WTC11 (cell line): ENCODE measurements at regions not wholly inside any gene's neighbourhood (a gene's known extent, or its start where the extent isn't known, plus 50 kb on each side); places are given as distances from the start of the nearest gene placed in this dataset.

ENCODE experiments used
- ATAC-seq: fragments of 200-7000 bp; cut with Tn5 transposase; 2 replicates; pipeline ENCODE4 v1.10.0; 2021; ENCODE audit warnings: mild to moderate bottlenecking, moderate library complexity
- CTCF ChIA-PET: fragments of 300-600 bp; sonication (Branson Sonifier 250); formaldehyde crosslinking; loops from one replicate; lab custom pipeline; 2021; ENCODE audit warnings: antibody characterized with exemption; lab: Charles Lee
- POLR2A ChIA-PET: fragments of 350-600 bp; sonication (Branson Sonifier 250); formaldehyde crosslinking; loops from one replicate; lab custom pipeline; 2021; ENCODE audit warnings: antibody characterized with exemption; lab: Charles Lee
- DNase-seq: peaks from one replicate; pipeline ENCODE4 v3.0.0; 2021; ENCODE audit warnings: low spot score
- H3K27ac Mint-ChIP-seq: 2 replicates; pipeline ENCODE4 v1.8.0; 2021; ENCODE audit warnings: mixed read lengths
- H3K27me3 Mint-ChIP-seq: 2 replicates; pipeline ENCODE4 v1.8.0; 2021; ENCODE audit warnings: low read depth, mild to moderate bottlenecking, moderate library complexity, mixed read lengths
- H3K36me3 Mint-ChIP-seq: 2 replicates; pipeline ENCODE4 v1.8.0; 2021; ENCODE audit warnings: mixed read lengths
- H3K4me1 Mint-ChIP-seq: 2 replicates; pipeline ENCODE4 v1.8.0; 2022; ENCODE audit warnings: mixed read lengths
- H3K4me3 Mint-ChIP-seq: 2 replicates; pipeline ENCODE4 v1.8.0; 2021; ENCODE audit warnings: mild to moderate bottlenecking, moderate library complexity, mixed read lengths
- H3K9me3 Mint-ChIP-seq: 2 replicates; pipeline ENCODE4 v1.8.0; 2021; ENCODE audit warnings: mixed read lengths
- ELF4 ChIP-seq: sonication (generic); formaldehyde crosslinking; IDR thresholded peaks from 2 replicates; pipeline ENCODE4 v1.8.1; 2022; ENCODE audit warnings: low read depth, mild to moderate bottlenecking, moderate library complexity, missing genetic modification reagents
- ETV6 ChIP-seq: sonication (generic); formaldehyde crosslinking; IDR thresholded peaks from 2 replicates; pipeline ENCODE4 v1.8.1; 2022; ENCODE audit warnings: mild to moderate bottlenecking, missing genetic modification reagents
- FOXP1 ChIP-seq: sonication (generic); formaldehyde crosslinking; IDR thresholded peaks from 2 replicates; pipeline ENCODE4 v1.8.0; 2022; ENCODE audit warnings: missing genetic modification reagents, mild to moderate bottlenecking, moderate library complexity, borderline replicate concordance
- GABPB1 ChIP-seq: sonication (generic); formaldehyde crosslinking; IDR thresholded peaks from 2 replicates; pipeline ENCODE4 v1.8.1; 2023; ENCODE audit warnings: mild to moderate bottlenecking, missing genetic modification reagents
- GRHL2 ChIP-seq: fragments of 250-450 bp; sonication (Bioruptor Pico); IDR thresholded peaks from 2 replicates; pipeline ENCODE4 v1.8.0; 2022; ENCODE audit warnings: mild to moderate bottlenecking, moderate library complexity; ENCODE audit not compliant: insufficient replicate concordance, severe bottlenecking
- MXD4 ChIP-seq: fragments of 250-450 bp; sonication (Bioruptor Pico); IDR thresholded peaks from 2 replicates; pipeline ENCODE4 v1.8.0; 2021; ENCODE audit warnings: mild to moderate bottlenecking, moderate library complexity, borderline replicate concordance
- NR3C1 ChIP-seq: sonication (generic); formaldehyde crosslinking; conservative IDR thresholded peaks from 2 replicates; pipeline ENCODE4 v1.8.1; 2023; ENCODE audit warnings: low read depth, mild to moderate bottlenecking, missing genetic modification reagents
- OVOL2 ChIP-seq: fragments of 250-450 bp; sonication (Bioruptor Pico); IDR thresholded peaks from 2 replicates; pipeline ENCODE4 v1.9.0; 2021; ENCODE audit warnings: mild to moderate bottlenecking, borderline replicate concordance
- PRRX2 ChIP-seq: fragments of 250-450 bp; sonication (Bioruptor Pico); IDR thresholded peaks from 2 replicates; pipeline ENCODE4 v1.8.0; 2021; ENCODE audit warnings: mild to moderate bottlenecking
- RELA ChIP-seq: sonication (generic); formaldehyde crosslinking; IDR thresholded peaks from 2 replicates; pipeline ENCODE4 v1.8.1; 2022; ENCODE audit warnings: missing genetic modification reagents, mild to moderate bottlenecking, borderline replicate concordance
- TCF7 ChIP-seq: sonication (generic); formaldehyde crosslinking; IDR thresholded peaks from 2 replicates; pipeline ENCODE4 v1.8.0; 2022; ENCODE audit warnings: mild to moderate bottlenecking, low read depth, missing genetic modification reagents, moderate library complexity
- TP53 ChIP-seq: sonication (generic); formaldehyde crosslinking; IDR thresholded peaks from 2 replicates; pipeline ENCODE4 v1.8.1; 2023; ENCODE audit warnings: mild to moderate bottlenecking, missing genetic modification reagents
- ZNF263 ChIP-seq: sonication (generic); formaldehyde crosslinking; IDR thresholded peaks from 2 replicates; pipeline ENCODE4 v1.8.1; 2022; ENCODE audit warnings: low read depth, mild to moderate bottlenecking, moderate library complexity, missing genetic modification reagents
- ZNF317 ChIP-seq: sonication (generic); formaldehyde crosslinking; IDR thresholded peaks from 2 replicates; pipeline ENCODE4 v1.8.1; 2023; ENCODE audit warnings: low read depth, mild to moderate bottlenecking, moderate library complexity, missing genetic modification reagents, borderline replicate concordance
- ZNF396 ChIP-seq: fragments of 250-450 bp; sonication (Bioruptor Pico); IDR thresholded peaks from 2 replicates; pipeline ENCODE4 v1.8.0; 2021; ENCODE audit warnings: mild to moderate bottlenecking, moderate library complexity, borderline replicate concordance
- ZNF416 ChIP-seq: fragments of 250-450 bp; sonication (Bioruptor Pico); IDR thresholded peaks from 2 replicates; pipeline ENCODE4 v1.9.0; 2021; ENCODE audit warnings: mild to moderate bottlenecking, inconsistent platforms
- ZNF671 ChIP-seq: fragments of 250-450 bp; sonication (Bioruptor Pico); IDR thresholded peaks from 2 replicates; pipeline ENCODE4 v1.8.0; 2021; ENCODE audit warnings: mild to moderate bottlenecking
- TF ChIP-seq, protein P1 (sequence below): fragments of 250-450 bp; sonication (Bioruptor Pico); IDR thresholded peaks from 2 replicates; pipeline ENCODE4 v1.9.0; 2021; ENCODE audit warnings: moderate library complexity, mild to moderate bottlenecking, inconsistent platforms, borderline replicate concordance
- TF ChIP-seq, protein P2 (sequence below): sonication (generic); formaldehyde crosslinking; conservative IDR thresholded peaks from 2 replicates; pipeline ENCODE4 v1.8.1; 2023; ENCODE audit warnings: mild to moderate bottlenecking, low read depth, missing genetic modification reagents, moderate library complexity
- TF ChIP-seq, protein P3 (sequence below): fragments of 200-600 bp; IDR thresholded peaks from 2 replicates; pipeline ENCODE4 v1.8.0; 2022; ENCODE audit warnings: antibody characterized with exemption
- TF ChIP-seq, protein P4 (sequence below): sonication (generic); formaldehyde crosslinking; IDR thresholded peaks from 2 replicates; pipeline ENCODE4 v1.8.1; 2022; ENCODE audit warnings: mild to moderate bottlenecking, missing genetic modification reagents, moderate library complexity, borderline replicate concordance
- TF ChIP-seq, protein P5 (sequence below): sonication (generic); formaldehyde crosslinking; IDR thresholded peaks from 2 replicates; pipeline ENCODE4 v1.8.1; 2022; ENCODE audit warnings: mild to moderate bottlenecking, moderate library complexity, missing genetic modification reagents
- TF ChIP-seq, protein P6 (sequence below): sonication (generic); formaldehyde crosslinking; IDR thresholded peaks from 2 replicates; pipeline ENCODE4 v1.8.1; 2022; ENCODE audit warnings: missing genetic modification reagents, borderline replicate concordance
- TF ChIP-seq, protein P7 (sequence below): sonication (generic); formaldehyde crosslinking; IDR thresholded peaks from 2 replicates; pipeline ENCODE4 v1.8.0; 2023; ENCODE audit warnings: mild to moderate bottlenecking, missing genetic modification reagents

DNA sequence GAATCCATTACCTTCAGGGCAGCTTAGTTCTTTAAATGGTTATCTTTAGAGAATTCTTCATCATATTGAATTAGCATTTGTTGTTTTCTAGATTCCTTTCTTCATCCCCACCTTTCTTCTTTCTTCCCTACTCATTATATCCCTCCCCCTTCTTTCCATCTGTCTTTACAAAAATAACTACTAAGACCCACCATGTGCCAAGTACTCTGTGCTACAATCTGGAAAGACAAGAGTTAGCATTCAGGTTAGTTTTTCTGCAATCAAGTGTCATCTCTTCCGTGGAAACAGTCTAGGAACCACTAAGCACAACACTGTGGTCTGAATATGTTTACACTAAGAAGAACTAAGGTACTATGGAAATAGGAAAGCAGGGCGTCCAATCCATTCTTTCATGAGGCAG lies 897.4 kb upstream of the TENM4 start:
- POLR2A ChIA-PET = no interaction called here
- peaks cover 4% of the 10 kb centered on the region for H3K36me3 Mint-ChIP-seq

DNA sequence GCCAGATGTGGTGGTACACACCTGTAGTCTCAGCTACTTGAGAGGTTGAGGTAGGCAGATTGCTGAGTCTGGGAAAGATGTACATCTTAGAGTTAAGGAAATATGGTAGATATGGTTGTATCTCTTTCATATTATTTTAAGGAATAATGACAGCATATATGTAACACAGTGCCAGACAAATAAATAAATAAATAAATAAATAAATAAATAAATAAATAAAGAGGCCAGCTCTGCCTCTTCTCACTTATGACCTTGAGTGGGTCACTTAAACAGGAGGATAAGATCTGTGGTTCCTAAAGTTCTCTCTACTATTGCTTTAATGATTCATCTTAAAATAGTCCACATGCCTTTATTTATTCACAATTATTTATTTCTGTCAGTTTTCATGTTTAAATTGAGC lies 890.9 kb upstream of the TENM4 start:
- Mint-ChIP-seq H3K36me3 (peaks cover 4% of the 10 kb centered on the region), H3K4me1 (peaks cover 37% of the 10 kb centered on the region), H3K4me3 (no peak overlapping the region), H3K27me3 (peaks cover 7% of the 10 kb centered on the region), H3K9me3 (peaks cover 12% of the 10 kb centered on the region), H3K27ac (no peak overlapping the region)
- no peak for DNase-seq
- no peak for ATAC-seq
- ChIA-PET CTCF (no interaction called here), POLR2A (no interaction called here)
- TF ChIP-seq, protein P1, sequence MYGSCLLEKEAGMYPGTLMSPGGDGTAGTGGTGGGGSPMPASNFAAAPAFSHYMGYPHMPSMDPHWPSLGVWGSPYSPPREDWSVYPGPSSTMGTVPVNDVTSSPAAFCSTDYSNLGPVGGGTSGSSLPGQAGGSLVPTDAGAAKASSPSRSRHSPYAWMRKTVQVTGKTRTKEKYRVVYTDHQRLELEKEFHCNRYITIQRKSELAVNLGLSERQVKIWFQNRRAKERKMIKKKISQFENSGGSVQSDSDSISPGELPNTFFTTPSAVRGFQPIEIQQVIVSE (CRISPR knock-in tag) = no peak
- no peak for TF ChIP-seq FOXP1 (CRISPR knock-in tag)
- TF ChIP-seq, protein P2, sequence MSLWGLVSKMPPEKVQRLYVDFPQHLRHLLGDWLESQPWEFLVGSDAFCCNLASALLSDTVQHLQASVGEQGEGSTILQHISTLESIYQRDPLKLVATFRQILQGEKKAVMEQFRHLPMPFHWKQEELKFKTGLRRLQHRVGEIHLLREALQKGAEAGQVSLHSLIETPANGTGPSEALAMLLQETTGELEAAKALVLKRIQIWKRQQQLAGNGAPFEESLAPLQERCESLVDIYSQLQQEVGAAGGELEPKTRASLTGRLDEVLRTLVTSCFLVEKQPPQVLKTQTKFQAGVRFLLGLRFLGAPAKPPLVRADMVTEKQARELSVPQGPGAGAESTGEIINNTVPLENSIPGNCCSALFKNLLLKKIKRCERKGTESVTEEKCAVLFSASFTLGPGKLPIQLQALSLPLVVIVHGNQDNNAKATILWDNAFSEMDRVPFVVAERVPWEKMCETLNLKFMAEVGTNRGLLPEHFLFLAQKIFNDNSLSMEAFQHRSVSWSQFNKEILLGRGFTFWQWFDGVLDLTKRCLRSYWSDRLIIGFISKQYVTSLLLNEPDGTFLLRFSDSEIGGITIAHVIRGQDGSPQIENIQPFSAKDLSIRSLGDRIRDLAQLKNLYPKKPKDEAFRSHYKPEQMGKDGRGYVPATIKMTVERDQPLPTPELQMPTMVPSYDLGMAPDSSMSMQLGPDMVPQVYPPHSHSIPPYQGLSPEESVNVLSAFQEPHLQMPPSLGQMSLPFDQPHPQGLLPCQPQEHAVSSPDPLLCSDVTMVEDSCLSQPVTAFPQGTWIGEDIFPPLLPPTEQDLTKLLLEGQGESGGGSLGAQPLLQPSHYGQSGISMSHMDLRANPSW (CRISPR knock-in tag) = no peak
- no peak for TF ChIP-seq ZNF396
- TF ChIP-seq, protein P3, sequence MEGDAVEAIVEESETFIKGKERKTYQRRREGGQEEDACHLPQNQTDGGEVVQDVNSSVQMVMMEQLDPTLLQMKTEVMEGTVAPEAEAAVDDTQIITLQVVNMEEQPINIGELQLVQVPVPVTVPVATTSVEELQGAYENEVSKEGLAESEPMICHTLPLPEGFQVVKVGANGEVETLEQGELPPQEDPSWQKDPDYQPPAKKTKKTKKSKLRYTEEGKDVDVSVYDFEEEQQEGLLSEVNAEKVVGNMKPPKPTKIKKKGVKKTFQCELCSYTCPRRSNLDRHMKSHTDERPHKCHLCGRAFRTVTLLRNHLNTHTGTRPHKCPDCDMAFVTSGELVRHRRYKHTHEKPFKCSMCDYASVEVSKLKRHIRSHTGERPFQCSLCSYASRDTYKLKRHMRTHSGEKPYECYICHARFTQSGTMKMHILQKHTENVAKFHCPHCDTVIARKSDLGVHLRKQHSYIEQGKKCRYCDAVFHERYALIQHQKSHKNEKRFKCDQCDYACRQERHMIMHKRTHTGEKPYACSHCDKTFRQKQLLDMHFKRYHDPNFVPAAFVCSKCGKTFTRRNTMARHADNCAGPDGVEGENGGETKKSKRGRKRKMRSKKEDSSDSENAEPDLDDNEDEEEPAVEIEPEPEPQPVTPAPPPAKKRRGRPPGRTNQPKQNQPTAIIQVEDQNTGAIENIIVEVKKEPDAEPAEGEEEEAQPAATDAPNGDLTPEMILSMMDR = no peak
- TF ChIP-seq, protein P4, sequence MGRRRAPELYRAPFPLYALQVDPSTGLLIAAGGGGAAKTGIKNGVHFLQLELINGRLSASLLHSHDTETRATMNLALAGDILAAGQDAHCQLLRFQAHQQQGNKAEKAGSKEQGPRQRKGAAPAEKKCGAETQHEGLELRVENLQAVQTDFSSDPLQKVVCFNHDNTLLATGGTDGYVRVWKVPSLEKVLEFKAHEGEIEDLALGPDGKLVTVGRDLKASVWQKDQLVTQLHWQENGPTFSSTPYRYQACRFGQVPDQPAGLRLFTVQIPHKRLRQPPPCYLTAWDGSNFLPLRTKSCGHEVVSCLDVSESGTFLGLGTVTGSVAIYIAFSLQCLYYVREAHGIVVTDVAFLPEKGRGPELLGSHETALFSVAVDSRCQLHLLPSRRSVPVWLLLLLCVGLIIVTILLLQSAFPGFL (CRISPR knock-in tag) = no peak
- no peak for TF ChIP-seq GRHL2
- TF ChIP-seq, protein P5, sequence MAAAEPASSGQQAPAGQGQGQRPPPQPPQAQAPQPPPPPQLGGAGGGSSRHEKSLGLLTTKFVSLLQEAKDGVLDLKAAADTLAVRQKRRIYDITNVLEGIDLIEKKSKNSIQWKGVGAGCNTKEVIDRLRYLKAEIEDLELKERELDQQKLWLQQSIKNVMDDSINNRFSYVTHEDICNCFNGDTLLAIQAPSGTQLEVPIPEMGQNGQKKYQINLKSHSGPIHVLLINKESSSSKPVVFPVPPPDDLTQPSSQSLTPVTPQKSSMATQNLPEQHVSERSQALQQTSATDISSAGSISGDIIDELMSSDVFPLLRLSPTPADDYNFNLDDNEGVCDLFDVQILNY (CRISPR knock-in tag) = no peak
- no peak for TF ChIP-seq ZNF317 (CRISPR knock-in tag)
- TF ChIP-seq RELA (CRISPR knock-in tag) = no peak
- no peak for TF ChIP-seq PRRX2 (CRISPR knock-in tag)
- TF ChIP-seq ETV6 (CRISPR knock-in tag) = no peak
- TF ChIP-seq ZNF671 (CRISPR knock-in tag) = no peak

More for the DNA sequence above, 897.4 kb upstream of the TENM4 start:
- no peak for ATAC-seq
- Mint-ChIP-seq H3K9me3 (peaks cover 7% of the 10 kb centered on the region), H3K27ac (no peak overlapping the region), H3K4me3 (no peak overlapping the region), H3K27me3 (peaks cover 4% of the 10 kb centered on the region; the same call in 1 of the 2 replicates), H3K4me1 (peaks cover 9% of the 10 kb centered on the region; the same call in 1 of the 2 replicates)
- TF ChIP-seq, protein P6, sequence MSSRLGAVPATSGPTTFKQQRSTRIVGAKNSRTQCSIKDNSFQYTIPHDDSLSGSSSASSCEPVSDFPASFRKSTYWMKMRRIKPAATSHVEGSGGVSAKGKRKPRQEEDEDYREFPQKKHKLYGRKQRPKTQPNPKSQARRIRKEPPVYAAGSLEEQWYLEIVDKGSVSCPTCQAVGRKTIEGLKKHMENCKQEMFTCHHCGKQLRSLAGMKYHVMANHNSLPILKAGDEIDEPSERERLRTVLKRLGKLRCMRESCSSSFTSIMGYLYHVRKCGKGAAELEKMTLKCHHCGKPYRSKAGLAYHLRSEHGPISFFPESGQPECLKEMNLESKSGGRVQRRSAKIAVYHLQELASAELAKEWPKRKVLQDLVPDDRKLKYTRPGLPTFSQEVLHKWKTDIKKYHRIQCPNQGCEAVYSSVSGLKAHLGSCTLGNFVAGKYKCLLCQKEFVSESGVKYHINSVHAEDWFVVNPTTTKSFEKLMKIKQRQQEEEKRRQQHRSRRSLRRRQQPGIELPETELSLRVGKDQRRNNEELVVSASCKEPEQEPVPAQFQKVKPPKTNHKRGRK (CRISPR knock-in tag) = no peak
- no peak for TF ChIP-seq MXD4
- TF ChIP-seq, protein P7, sequence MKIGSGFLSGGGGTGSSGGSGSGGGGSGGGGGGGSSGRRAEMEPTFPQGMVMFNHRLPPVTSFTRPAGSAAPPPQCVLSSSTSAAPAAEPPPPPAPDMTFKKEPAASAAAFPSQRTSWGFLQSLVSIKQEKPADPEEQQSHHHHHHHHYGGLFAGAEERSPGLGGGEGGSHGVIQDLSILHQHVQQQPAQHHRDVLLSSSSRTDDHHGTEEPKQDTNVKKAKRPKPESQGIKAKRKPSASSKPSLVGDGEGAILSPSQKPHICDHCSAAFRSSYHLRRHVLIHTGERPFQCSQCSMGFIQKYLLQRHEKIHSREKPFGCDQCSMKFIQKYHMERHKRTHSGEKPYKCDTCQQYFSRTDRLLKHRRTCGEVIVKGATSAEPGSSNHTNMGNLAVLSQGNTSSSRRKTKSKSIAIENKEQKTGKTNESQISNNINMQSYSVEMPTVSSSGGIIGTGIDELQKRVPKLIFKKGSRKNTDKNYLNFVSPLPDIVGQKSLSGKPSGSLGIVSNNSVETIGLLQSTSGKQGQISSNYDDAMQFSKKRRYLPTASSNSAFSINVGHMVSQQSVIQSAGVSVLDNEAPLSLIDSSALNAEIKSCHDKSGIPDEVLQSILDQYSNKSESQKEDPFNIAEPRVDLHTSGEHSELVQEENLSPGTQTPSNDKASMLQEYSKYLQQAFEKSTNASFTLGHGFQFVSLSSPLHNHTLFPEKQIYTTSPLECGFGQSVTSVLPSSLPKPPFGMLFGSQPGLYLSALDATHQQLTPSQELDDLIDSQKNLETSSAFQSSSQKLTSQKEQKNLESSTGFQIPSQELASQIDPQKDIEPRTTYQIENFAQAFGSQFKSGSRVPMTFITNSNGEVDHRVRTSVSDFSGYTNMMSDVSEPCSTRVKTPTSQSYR (CRISPR knock-in tag) = no peak
- no peak for TF ChIP-seq TCF7
- TF ChIP-seq FOXP1 (CRISPR knock-in tag) = no peak
- no peak for TF ChIP-seq ELF4
- no peak for TF ChIP-seq GABPB1 (CRISPR knock-in tag)
- TF ChIP-seq ZNF263 (CRISPR knock-in tag) = no peak
- TF ChIP-seq OVOL2 (CRISPR knock-in tag) = no peak
- TF ChIP-seq ZNF416 (CRISPR knock-in tag) = no peak
- TF ChIP-seq TP53 = no peak
- TF ChIP-seq NR3C1 (CRISPR knock-in tag) = no peak
- CTCF ChIA-PET = no interaction called here
- no peak for DNase-seq
